ENCODE measurements at regions not wholly inside any gene's neighbourhood (a gene's known extent, or its start where the extent isn't known, plus 50 kb on each side); places are given as distances from the start of the nearest gene placed in this dataset.

GRCh38 chr5:61828856-61829255, 477.1 kb upstream of the KIF2A start:
- TF ChIP-seq CTCF (IDR thresholded peaks at IDR 0.05), result no peak
- no peak overlapping the region for H3K27ac ChIP-seq
- intact Hi-C loops (cut with DNase I), result no loop called here
- H3K36me3 ChIP-seq, result no peaks in the 10 kb centered on the region
- H3K4me1 ChIP-seq, result no peaks in the 10 kb centered on the region
- ATAC-seq (no peak), DNase-seq (peak in 2 of 4 donors; percentile 73 to 74)
- no peaks in the 10 kb centered on the region for H3K27me3 ChIP-seq
- H3K9me3 ChIP-seq, result no peaks in the 10 kb centered on the region
- no peak overlapping the region for H3K4me3 ChIP-seq

- peak in 2 of 4 donors; percentile 82 to 85 for DNase-seq
- TF ChIP-seq CTCF (IDR thresholded peaks at IDR 0.05), result no peak
- Histone ChIP-seq H3K36me3 (no peaks in the 10 kb centered on the region), H3K9me3 (no peaks in the 10 kb centered on the region), H3K27me3 (no peaks in the 10 kb centered on the region), H3K4me1 (no peaks in the 10 kb centered on the region), H3K4me3 (no peak overlapping the region), H3K27ac (no peak overlapping the region)
- ATAC-seq, result no peak
- intact Hi-C loops (cut with DNase I), result no loop called here
Measured at GRCh38 chr5:61831736-61832135, 474.3 kb upstream of the KIF2A start.

- H3K4me3 ChIP-seq, result no peak overlapping the region
- no peaks in the 10 kb centered on the region for H3K9me3 ChIP-seq
- H3K4me1 ChIP-seq, result no peaks in the 10 kb centered on the region
- DNase-seq, result no peak
- H3K27ac ChIP-seq, result no peak overlapping the region
- intact Hi-C loops (cut with DNase I), result no loop called here
- TF ChIP-seq CTCF (IDR thresholded peaks at IDR 0.05), result no peak
- no peaks in the 10 kb centered on the region for H3K36me3 ChIP-seq
- ATAC-seq, result no peak
- no peaks in the 10 kb centered on the region for H3K27me3 ChIP-seq
Measured at GRCh38 chr5:61837788-61838187, 468.2 kb upstream of the KIF2A start.

- H3K36me3 ChIP-seq, result no peaks in the 10 kb centered on the region
- intact Hi-C loops (cut with DNase I), result no loop called here
- H3K27me3 ChIP-seq, result no peaks in the 10 kb centered on the region
- no peak for TF ChIP-seq CTCF (IDR thresholded peaks at IDR 0.05)
- H3K9me3 ChIP-seq, result no peaks in the 10 kb centered on the region
- H3K4me1 ChIP-seq, result no peaks in the 10 kb centered on the region
- ATAC-seq (no peak), DNase-seq (no peak)
- no peak overlapping the region for H3K4me3 ChIP-seq
- H3K27ac ChIP-seq, result no peak overlapping the region
Measured at GRCh38 chr5:61840361-61840760, 465.6 kb upstream of the KIF2A start.

- Histone ChIP-seq H3K9me3 (peaks cover 0 to 6% of the 10 kb centered on the region in 2 donors), H3K27me3 (no peaks in the 10 kb centered on the region), H3K27ac (no peak overlapping the region), H3K36me3 (no peaks in the 10 kb centered on the region), H3K4me1 (no peaks in the 10 kb centered on the region), H3K4me3 (no peak overlapping the region)
- DNase-seq (no peak), ATAC-seq (no peak)
- TF ChIP-seq CTCF (IDR thresholded peaks at IDR 0.05), result no peak
- intact Hi-C loops (cut with DNase I), result no loop called here
Measured at GRCh38 chr5:61842840-61843239, 463.2 kb upstream of the KIF2A start.
